SK-N-MC (cell line): ENCODE measurements at regions not wholly inside any gene's neighbourhood (a gene's known extent, or its start where the extent isn't known, plus 50 kb on each side); places are given as distances from the start of the nearest gene placed in this dataset.

Source experiments
- EZH2 ChIP-seq: fragments of 200-600 bp; sonication (generic); IDR thresholded peaks from one replicate; pipeline ENCODE4 v1.6.1; 2017; ENCODE audit warnings: antibody characterized with exemption
- POLR2AphosphoS5 ChIP-seq: IDR thresholded peaks from 2 replicates; pipeline ENCODE4 v1.6.1; 2012; ENCODE audit warnings: mild to moderate bottlenecking, low read depth, low read length, borderline replicate concordance

DNA sequence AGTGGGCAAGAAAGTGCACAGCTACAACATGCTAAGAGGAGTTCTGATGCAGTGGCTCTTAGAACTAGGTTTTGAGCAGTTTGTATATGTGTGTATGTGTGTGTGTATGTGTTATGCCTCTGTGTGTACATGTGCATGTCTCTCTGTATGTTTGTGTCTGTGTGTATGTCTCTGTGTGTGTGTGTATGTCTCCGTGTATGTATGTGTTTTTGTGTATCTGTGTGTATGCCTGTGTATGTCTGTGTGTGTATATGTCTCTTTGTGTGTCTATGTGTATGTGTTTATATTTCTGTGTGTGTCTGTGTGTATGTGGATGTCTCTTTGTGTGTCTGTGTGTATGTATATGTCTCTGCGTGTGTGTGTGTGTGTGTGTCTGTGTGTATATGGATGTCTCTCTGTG lies 139.6 kb downstream of the C12orf75 start:
- TF ChIP-seq EZH2 (no peak), POLR2AphosphoS5 (no peak)
